HG03432 (cell line): ENCODE measurements at regions not wholly inside any gene's neighbourhood (a gene's known extent, or its start where the extent isn't known, plus 50 kb on each side); places are given as distances from the start of the nearest gene placed in this dataset.
"Not testable (repeated sequence)": the region's sequence is repeated elsewhere in the genome, so short reads cannot be mapped to it uniquely, and the experiment has no call there.

ENCODE experiments used
- ATAC-seq: cut with Tn5 transposase; IDR thresholded peaks from one replicate; pipeline ENCODE4 v1.9.1; 2021; ENCODE audit warnings: mild to moderate bottlenecking, moderate library complexity; ENCODE audit not compliant: unreplicated experiment

DNA sequence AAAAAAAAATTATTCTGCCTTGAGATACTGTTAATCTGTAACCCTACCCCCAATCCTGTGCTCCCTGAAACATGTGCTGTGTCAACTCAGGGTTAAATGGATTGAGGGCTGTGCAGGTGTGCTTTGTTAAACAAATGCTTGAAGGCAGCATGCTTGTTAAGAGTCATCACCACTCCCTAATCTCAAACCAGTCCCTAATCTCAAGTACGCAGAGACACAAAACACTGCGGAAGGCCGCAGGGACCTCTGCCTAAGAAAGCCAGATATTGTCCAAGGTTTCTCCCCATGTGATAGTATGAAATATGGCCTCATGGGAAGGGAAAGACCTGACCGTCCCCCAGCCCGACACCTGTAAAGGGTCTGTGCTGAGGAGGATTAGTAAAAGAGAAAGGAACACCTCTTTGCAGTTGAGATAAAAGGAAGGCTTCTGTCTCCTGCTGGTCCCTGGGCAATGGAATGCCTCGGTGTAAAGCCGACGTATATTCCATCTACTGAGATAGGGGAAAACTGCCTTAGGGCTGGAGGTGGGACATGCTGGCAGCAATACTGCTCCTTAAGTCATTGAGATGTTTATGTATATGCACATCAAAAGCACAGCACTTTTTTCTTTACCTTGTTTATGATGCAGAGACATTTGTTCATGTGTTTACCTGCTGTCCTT, 402.6 kb downstream of the TBC1D32 start:
- ATAC-seq = not testable (repeated sequence)

GRCh38 chr6:120930500-120930899, 403.8 kb downstream of the TBC1D32 start:
- not testable (repeated sequence) for ATAC-seq

- ATAC-seq = no peak
Observed at GRCh38 chr6:120924214-120924613, 410.1 kb downstream of the TBC1D32 start.

DNA sequence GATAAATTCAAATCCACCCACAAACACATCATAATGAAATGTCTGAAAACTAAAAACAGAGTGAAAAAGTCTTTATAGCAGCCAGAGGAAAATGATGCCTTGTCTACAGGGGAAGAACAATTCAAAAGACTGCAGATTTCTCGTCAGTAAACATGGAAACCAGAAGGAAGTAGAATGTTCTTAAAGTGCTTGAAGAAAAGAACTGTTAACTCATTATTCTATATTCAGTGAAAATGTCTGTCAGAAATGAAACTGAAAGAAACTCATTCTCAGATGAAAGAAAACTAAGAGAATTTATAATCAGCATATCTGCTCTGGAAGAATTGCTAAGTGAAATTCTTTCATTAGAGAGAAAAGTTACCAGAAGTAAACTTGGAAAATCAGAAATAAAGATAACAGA, 416.1 kb downstream of the TBC1D32 start:
- ATAC-seq = no peak

- no peak for ATAC-seq
Observed at GRCh38 chr6:120916844-120917243, 417.4 kb downstream of the TBC1D32 start.

DNA sequence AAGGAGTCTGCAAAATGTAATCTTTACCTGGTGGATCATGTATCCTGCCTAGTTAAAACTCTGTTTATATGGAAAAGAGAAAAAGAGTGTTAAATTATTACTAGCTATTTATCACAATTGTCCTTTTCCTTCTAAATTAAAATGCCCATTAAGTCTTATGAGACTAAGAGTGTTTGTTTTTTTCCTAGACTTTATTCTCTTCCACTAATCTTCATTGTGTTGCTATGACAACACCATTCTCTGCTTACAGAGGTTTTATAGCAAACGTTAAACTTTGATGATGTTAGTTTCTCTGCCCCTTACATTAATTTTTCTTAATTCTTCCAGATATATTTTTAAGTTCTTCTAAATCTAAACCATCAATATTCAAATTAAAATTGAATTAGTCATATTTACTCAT, 420.8 kb downstream of the TBC1D32 start:
- no peak for ATAC-seq

DNA sequence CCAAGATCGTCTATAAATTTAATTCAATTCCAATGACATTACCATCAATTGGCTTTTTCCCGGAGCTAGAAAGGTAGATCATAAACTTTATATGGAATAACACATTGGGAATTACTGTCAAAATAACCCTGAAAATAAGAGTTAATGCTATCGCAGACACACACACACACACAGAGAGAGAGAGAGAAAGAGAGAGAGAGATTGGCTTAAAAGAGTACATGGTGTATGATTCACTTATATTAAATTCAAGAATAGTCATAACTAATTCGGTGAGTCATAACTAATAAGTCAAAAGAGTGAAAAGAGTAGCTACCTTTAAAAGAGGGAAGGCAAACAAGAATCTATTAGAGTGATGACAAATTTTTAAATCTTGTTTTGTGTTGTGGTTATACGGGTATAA, 425.5 kb downstream of the TBC1D32 start:
- ATAC-seq = no peak

- ATAC-seq = no peak
Observed at GRCh38 chr6:120903836-120904235, 430.4 kb downstream of the TBC1D32 start.

DNA sequence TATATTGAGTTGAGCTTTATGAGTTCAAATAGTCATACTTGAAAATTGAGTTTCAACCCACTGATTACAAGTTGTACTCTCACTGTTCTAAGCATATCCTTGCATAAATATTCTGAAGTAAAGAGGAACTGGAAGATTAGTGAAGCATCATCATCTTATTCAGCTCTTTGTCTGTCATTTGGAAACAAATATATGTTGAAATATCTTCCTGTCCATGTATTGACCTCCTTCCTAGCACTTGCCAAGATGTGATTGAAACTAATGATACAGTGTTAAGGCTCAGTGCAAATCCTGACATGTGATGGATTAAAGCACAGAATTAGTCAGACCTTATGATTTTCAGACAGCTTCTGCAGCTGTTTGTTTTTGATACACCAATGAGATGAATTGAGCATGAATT, 434.3 kb downstream of the TBC1D32 start:
- ATAC-seq = peak; percentile 74

DNA sequence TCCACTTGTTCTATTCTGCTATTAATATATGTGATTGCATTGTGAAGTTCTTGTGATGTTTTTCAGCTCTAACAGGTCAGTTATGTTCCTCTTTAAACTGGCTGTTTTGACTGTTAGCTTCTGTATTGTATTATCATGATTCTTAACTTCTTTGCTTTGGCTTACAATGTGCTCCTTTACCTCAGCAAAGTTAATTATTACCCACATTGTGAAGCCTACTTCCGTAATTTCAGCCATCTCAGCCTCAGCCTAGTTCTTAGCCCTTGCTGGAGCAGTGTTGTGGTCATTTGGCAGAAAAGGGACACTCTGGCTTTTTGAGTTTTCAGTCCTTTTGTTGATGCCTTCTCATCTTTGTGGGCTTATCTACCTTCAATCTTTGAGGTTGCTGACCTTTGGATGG, 440.2 kb downstream of the TBC1D32 start:
- peak; percentile 74 for ATAC-seq

DNA sequence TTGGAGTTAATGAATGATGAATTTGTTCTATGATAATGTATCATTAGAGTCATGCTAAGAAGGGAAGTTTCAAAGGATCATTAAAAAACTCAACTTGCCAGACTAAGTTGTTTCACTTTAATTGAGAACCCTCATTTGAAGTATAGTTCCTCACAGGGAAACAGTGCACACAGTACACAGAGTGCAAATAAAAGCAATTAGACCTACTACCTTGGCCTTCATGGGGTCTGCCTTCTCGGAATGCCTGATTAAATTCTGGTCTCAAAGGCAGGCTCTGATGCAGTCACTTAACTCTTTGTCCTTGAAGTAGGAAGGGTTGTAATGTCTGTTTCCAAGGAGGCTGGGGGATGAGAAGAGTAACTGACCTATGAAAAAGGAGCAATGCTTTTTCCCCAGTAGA, 457.3 kb downstream of the TBC1D32 start:
- no peak for ATAC-seq

- peak; percentile 49 for ATAC-seq
Observed at GRCh38 chr6:120876424-120876823, 457.9 kb downstream of the TBC1D32 start.

- peak; percentile 25 for ATAC-seq
Observed at GRCh38 chr6:120875900-120876299, 458.4 kb downstream of the TBC1D32 start.

DNA sequence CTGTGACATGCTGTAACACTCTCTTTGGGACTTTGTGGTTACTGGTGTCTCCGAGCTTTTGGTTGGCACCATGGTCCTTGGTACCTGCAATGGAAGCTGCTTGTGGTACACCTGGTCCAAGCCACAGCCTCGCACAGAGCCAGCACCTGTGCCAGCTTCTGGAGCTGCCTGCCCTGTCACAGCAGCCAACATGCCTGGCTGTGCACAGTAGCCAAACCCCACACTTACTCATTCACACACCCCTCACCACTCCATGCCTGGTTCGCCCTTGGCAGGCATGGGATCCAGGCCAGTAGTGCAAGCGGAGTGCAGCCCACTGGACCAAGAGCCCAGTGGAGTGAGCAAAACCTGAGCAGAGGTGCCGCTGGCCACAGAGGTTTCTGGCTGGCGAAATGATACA, 459.9 kb downstream of the TBC1D32 start:
- ATAC-seq = no peak

DNA sequence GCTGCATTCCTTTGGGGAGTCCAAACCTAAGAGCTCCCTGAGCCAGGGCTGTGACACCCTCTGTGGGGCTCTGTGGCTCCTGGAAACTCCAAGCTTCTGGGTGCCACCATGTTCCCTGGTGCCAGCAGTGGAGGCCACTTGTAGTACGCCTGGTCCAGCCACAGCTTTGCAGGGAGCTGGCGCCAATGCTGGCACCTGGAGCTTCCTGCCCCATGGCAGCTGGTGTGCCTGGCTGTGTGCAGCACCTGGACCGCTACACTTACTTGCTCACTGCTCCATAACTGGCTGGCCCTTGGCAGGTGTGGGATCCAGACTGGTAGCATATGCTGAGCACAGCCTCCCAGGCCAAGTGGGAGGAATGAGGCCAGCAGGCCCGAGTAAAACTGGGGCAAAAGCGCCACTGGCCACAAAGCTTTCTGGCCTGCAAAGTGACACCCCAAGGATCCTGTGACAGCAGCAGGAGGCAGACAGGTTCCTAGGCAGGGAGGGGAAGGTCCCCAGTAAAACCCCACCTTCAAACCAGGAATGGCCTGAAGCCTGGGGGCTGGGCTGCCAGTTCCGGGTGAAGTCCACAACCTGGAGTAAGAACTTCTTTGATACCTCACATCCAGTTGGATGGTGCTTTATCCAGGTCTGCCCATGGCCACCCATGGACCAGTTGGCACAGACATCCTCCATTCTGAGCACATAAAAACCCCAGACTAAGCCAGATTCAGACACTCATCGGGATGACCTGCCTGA, 461.0 kb downstream of the TBC1D32 start:
- ATAC-seq = no peak

DNA sequence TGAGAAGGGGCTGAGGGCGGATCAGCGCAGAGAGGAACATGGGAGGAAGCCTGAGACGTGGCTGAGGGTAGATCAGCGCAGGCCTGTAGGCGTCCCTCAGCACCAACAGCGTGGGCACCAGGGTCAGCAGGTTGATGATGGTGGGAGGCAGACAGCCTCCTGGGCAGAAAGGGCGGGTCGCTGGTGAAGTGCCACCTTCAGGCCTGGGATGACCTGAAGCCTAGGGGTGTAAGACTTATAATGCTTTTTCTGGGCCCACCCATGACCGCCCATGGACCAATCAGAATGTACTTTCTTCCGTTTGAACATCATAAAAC, 462.1 kb downstream of the TBC1D32 start:
- ATAC-seq = no peak

- peak; percentile 34 for ATAC-seq
Observed at GRCh38 chr6:120871416-120872261, 462.6 kb downstream of the TBC1D32 start.

DNA sequence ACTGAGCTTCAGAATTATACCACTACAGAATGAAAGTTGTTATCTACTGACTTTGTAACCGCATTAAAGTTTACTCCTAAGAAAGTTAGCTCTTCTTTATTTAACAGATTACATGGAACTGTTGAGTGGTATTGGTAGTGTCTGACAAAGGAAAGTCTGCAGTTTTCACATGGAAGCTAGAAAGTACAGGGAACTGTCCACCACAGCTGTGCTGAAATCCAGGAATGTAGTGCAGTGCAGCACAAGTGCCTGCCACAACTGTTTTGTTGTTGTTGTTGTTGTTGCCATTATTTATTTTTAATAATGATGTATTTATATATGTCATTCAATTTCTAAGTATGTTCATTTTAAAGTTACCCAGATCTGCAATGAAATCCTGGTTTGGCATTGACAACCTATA, 464.9 kb downstream of the TBC1D32 start:
- no peak for ATAC-seq

DNA sequence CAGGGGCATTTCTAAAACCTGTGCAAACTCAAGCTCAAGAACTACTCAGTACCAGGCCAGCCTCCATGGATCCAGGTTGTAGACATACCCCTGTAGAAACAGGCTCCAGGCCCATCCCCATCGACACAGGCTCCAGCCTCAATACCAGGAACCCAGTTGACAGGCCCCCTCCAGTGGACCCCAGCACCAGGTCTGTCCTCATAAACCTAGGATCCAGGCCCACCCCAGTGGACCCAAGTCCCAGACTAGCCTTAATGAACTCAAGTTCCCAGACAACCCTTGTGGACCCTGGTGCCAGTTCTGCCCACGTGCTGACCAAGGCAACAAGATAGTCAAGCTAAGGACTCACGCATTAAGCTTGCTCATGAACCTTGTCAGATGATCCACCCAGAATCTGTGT, 476.9 kb downstream of the TBC1D32 start:
- no peak for ATAC-seq

- ATAC-seq = no peak
Observed at GRCh38 chr6:120854583-120854982, 479.7 kb downstream of the TBC1D32 start.

DNA sequence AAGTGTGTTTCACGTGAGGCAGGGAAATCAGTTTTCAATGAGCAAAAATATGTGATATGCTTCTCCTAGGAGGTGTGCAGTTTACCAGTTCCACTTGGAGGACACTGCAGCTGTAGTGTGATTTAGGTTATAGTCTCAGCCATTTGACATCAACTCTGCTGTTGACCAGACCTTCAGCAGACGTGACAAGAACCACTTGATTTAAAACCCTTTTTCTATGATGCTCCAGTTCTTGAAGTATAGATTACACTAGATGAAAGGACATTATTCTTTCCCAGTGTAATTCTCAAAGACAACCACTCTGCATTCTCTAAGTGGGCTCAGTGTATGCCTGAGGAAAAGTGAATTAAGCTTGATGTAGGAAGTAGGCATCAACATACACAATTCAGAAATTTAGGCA, 480.8 kb downstream of the TBC1D32 start:
- ATAC-seq = no peak

GRCh38 chr6:120852293-120852849, 481.9 kb downstream of the TBC1D32 start:
- ATAC-seq = no peak
